HG02943 (cell line): ENCODE measurements at regions not wholly inside any gene's neighbourhood (a gene's known extent, or its start where the extent isn't known, plus 50 kb on each side); places are given as distances from the start of the nearest gene placed in this dataset.
"Not testable (repeated sequence)": the region's sequence is repeated elsewhere in the genome, so short reads cannot be mapped to it uniquely, and the experiment has no call there.

Experiments
- ATAC-seq: cut with Tn5 transposase; IDR thresholded peaks from one replicate; pipeline ENCODE4 v1.9.1; 2021; ENCODE audit warnings: mild to moderate bottlenecking, low read depth, moderate library complexity; ENCODE audit not compliant: unreplicated experiment

- ATAC-seq = no peak
Observed at GRCh38 chr17:77332034-77332971, 191.5 kb downstream of the SEC14L1 start.

DNA sequence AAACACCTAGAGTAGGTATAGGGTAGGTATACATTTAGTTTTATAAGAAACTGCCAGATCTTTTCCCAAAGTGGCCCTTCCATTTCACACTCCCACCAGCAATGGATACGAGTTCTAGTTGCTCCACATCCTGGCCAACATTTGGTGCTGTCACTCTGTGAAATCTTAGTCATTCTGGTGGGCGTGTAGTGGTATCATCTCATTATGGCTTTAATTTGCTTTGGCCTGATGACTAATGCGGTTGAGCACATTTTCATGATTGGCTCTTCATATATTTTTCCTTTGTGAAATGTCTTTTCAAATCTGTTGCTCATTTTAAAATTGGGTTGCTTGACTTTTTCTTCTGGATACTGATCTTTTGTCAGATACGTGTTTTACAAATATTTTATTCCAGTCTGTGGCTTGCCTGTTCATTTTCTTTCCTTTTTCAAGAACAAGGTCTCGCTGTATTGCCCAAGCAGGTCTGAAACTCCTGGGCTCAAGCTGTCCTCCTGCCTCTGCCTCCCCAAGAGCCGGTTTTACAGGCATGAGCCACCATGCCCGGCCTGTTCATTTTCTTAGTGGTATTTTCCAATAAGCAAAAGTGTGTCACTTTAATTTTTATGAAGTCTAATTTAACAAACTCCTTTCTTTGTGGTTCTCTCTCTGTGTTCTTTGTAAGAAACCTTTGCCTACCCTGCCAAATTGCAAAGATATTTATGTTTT lies 192.4 kb downstream of the SEC14L1 start:
- no peak for ATAC-seq

GRCh38 chr17:77337150-77337549 lies 196.4 kb downstream of the SEC14L1 start:
- no peak for ATAC-seq

GRCh38 chr17:77341069-77341541 lies 200.3 kb downstream of the SEC14L1 start:
- no peak for ATAC-seq

DNA sequence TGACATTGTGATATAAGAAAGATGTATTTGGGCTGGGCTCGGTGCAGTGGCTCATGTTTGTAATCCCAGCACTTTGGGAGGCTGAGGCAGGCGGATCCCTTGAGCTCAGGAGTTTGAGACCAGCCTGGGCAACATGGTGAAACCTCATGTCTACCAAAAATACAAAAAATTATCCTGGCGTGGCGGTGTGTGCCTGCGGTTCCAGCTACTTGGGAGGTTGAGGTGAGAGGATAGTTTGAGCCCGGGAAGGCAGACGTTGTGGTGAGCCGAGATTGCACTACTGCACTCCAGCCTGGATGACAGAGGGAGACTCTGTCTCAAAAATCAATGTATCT lies 201.9 kb downstream of the SEC14L1 start:
- not testable (repeated sequence) for ATAC-seq

GRCh38 chr17:77343031-77343800 lies 202.4 kb downstream of the SEC14L1 start:
- ATAC-seq = no peak

DNA sequence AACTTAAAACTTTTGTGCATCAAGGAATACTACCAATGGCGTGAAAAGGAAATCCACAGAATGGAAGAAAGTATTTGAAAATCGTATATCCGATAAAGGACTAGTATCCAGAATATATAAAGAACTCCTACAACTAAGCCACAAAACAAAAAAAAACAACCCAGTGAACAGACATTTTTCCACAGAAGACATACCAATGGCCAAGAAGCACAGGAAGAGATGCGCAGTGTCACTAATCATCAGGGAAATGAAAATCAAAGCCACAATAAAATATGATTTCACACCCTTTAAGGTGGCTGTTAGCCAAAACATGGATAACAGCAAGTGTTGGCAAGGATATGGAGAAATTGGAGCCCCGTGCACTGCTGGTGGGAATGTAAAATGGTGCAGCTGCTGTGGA lies 203.3 kb downstream of the SEC14L1 start:
- no peak for ATAC-seq

GRCh38 chr17:77345260-77345910 lies 204.6 kb downstream of the SEC14L1 start:
- no peak for ATAC-seq

DNA sequence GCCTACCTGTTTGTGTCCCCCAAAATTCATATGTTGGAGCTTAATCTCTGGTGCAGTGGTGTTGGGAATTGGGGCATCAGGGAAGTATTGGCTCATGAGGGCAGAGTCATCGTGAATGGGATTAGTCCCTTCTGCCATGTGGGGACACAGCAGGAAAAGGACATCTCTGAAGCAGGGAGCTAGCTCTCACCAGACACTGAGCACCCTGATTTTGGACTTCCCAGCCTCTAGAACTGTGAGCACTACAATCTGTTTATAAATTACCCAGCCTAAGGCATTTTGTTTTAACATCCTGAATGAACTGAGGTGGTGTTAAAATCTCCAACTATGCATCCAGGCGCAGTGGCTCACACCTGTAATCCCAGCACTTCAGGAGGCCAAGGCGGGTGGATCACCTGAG lies 206.0 kb downstream of the SEC14L1 start:
- no peak for ATAC-seq

- no peak for ATAC-seq
Observed at GRCh38 chr17:77347544-77347943, 206.8 kb downstream of the SEC14L1 start.

DNA sequence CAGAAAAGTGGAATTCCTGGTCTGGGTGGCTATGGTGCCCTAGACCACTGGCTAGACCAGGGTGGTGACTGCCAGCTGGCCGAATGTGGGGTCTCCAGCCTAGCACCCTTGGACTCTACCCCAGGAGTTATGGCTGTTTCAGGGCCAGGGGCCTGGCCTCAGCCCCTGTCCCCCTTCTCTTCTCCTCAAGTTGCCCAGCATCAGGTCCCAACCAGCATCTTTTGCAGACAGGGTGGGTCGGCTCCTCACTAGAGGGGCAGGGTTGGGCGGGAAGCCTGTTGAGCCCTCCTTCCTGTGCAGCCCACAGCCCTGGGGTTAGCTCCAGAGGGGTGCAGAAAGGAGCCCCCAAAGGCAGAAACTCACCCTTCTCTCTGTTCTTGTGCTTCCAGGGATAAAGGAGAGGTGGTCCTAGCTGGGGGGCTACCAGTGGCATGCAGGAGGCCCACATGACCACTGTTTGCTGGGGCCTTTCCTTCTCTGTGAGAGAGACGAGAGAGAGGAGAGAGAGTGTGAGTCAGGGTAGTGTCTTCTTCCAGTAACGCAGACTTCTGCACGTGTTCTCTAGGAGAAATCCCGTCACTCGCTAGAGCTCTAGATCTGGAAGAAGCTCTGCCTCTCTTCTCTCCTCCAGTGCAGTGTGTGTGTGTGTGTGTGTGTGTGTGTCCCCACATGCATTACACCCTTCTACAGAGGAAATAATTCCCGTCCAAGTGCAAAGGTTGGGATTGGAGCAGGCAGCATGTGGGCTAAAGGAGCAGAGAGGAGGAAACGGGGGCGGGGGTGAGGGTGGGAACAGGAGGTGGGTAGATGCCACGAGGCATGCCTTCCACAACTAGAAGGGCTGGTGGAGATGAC lies 209.4 kb downstream of the SEC14L1 start:
- no peak for ATAC-seq

- no peak for ATAC-seq
Observed at GRCh38 chr17:77352441-77352840, 211.7 kb downstream of the SEC14L1 start.

DNA sequence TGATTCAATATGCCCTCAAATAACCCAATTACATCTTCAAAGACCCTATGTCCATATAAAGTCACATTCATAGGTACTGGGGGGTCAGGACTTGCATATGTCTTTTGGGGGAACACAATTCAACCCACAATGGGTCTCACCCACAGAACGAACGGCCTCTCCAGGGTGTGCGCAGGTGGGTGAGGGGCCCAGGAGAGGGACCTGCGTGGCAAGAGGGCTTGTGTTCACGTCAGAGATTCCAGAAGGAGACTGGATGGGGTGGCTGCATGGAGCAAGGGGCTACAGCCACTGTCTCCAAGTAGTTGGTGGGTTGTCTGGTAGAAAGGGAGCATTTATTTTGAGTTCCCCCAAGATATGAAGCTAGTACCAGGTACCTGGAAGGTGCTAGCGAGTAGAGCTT lies 212.2 kb downstream of the SEC14L1 start:
- no peak for ATAC-seq

DNA sequence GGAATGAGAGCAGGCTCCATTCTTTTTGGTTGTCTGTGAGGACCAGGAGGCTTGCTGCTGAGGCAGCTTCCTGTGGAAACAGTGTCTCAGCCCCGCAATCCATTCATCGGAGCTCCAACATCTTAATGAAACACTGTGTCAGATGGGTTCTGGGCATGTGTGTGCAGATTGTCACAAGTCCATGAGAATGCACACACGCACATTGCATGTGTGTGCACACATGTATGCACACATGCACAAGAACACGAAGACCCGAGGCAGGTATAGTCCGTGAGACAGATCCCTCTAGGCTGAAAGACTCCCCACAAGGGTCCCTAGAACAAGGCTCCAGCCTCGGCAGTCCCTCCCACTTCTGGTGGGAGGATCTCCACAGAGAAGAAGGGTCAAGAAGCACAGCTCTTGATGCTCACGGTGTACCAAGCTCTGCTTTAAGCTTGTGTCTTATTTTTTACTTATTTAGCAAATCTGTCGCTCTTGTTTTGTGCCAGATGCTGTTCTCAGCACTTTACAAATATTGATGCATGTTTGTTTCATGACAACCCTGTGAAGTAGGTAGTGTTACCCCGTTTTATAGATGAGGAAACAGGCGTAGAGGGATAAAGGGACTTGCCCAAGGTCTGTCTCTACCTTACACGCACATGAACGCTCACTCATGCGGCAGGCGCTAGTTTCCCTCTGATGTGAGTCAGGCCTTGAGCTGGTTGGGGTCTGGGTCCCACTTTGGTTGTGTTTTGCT lies 213.1 kb downstream of the SEC14L1 start:
- no peak for ATAC-seq

- ATAC-seq = no peak
Observed at GRCh38 chr17:77354420-77354669, 213.6 kb downstream of the SEC14L1 start.

- no peak for ATAC-seq
Observed at GRCh38 chr17:77354670-77355455, 214.1 kb downstream of the SEC14L1 start.

DNA sequence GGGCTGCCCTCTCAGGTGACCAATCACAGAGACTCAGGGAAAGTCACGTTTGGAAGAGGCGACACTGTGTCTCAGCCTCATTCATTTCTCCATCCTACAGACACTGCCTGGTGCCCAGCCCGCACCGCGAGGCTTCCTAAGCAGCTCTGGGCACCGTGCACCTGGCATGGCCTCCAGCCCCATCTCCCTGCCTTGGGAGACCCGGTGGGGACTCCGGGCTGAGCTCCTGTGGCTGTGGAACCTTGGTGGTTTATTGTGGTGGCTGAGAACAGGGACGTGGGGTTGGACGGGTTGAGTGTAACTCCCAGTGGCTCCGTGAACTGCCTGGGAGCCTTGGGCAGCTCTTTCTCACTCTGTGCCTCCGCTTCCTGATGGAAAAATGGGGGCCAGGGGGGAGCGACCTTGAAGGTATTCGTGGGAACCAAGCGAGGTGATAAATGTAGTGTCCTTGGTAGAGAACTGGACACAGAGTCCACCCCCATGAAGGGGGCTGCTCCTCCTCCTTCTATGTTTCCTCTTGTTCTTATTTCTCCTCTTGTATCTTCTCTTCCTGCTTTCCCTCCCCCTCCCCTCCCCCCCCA lies 215.4 kb downstream of the SEC14L1 start:
- ATAC-seq = no peak

DNA sequence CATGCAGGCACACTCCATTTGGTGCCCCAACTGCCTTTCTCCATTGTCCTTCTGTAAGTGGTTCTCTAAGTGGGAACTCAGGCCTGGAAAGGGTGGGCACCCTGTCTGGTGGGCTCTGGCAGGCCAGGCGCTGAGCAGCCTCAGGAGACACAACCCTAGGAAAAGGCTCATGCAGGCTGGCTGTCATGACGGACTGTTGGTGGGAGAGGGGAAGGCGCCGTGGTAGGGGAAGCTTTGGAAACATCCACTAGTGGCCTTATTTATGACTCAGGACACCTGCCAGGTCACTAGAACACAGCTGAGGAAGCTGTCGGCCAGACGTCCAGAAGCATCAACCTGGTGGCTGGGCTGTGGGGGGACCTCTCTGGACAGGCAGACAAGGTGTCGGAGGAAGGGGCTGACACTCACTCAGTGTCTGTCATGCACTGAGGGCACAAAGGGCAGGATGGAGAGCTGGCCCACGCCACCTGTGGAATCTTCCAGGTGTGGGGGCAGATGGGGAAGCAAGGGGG lies 216.0 kb downstream of the SEC14L1 start:
- no peak for ATAC-seq
